ENCODE measurements at regions not wholly inside any gene's neighbourhood (a gene's known extent, or its start where the extent isn't known, plus 50 kb on each side); places are given as distances from the start of the nearest gene placed in this dataset.
"Not testable (repeated sequence)": the region's sequence is repeated elsewhere in the genome, so short reads cannot be mapped to it uniquely, and the experiment has no call there.

DNA sequence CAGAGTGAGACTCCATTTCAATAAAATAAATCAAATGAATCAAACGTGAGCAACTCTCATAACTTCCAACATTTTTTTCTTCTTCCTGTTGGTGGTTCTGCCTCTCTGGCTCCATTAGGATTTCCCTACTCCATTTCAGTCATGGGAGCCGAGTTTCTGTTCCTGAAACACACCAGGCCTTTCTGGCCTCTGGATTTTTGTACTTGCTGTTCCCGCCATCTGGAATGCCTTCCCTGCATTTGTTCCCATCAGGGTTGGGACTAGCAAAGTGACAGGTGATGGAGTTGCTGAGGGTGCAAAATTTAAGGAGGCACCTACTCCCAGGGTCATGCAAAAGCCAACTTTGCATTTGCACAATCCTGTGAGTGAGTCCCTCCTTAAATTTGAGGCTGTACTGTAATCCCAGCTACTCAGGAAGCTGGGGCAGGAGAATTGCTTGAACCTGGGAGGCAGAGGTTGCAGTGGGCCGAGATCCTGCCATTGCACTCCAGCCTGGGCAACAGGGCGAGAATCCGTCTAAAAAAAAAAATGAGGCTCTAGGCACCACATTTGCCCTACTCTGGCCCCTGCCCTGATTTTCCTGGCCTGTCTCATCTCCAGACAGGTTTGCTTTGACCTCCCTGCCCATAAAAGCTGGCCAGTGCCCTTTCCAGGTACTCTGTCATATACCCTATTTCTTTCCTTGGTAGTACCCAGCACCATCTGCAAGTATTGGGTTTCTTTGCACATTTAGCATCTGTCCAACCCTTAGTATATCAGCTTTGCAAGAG is 93.4 kb upstream of the METTL9 start:
- H3K9me3 ChIP-seq (ENCODE audit: control insufficient read depth in 2 of 3, low read length in 3 of 3); H3K27me3 Mint-ChIP-seq; H3K9me3 Mint-ChIP-seq; CTCF ChIA-PET; H3K4me3 ChIP-seq (ENCODE audit: low read length); ATAC-seq; H3K36me3 ChIP-seq (ENCODE audit: control insufficient read depth in 2 of 3, insufficient read depth in 3 of 3, low read length in 3 of 3); H3K27me3 ChIP-seq (ENCODE audit: control insufficient read depth in 2 of 2, insufficient read depth in 2 of 2, low read length in 2 of 2): not testable (repeated sequence)
- peak in 2 of 9 donors; percentile 4 to 20 for DNase-seq
- peaks cover 38 to 63% (median 52%) of the 10 kb centered on the region in 7 donors for H3K4me1 Mint-ChIP-seq
- peak overlapping the region; percentile 29 to 98 (median 88) for H3K4me3 Mint-ChIP-seq
- intact Hi-C loops (cut with micrococcal nuclease): loop anchor here (10.0 kb wide), 4 partner anchors 49 to 1981 kb away; partner anchors contain the start of genes CCP110 (in 1 of the 2), GDE1 (in 1 of the 2), POLR3E (in 1 of the 2) and UQCRC2 (in 1 of the 2)
- peaks cover 0 to 17% (median 0%) of the 10 kb centered on the region in 5 donors for H3K36me3 Mint-ChIP-seq
- H3K27ac ChIP-seq (ENCODE audit: low read depth, low read length): peak overlapping the region; percentile 45
- peak overlapping the region; percentile 57 to 97 (median 95) for H3K27ac Mint-ChIP-seq
- POLR2A ChIA-PET: interaction anchor here (0.7 kb wide), 1 partner anchor 1987 kb away, joined by 5 read pairs; no protein-coding TSS in a partner anchor
- peaks cover 9 to 13% of the 10 kb centered on the region in 2 donors for H3K4me1 ChIP-seq (ENCODE audit: control insufficient read depth in 2 of 2, insufficient read depth in 2 of 2, low read length in 2 of 2)

DNA sequence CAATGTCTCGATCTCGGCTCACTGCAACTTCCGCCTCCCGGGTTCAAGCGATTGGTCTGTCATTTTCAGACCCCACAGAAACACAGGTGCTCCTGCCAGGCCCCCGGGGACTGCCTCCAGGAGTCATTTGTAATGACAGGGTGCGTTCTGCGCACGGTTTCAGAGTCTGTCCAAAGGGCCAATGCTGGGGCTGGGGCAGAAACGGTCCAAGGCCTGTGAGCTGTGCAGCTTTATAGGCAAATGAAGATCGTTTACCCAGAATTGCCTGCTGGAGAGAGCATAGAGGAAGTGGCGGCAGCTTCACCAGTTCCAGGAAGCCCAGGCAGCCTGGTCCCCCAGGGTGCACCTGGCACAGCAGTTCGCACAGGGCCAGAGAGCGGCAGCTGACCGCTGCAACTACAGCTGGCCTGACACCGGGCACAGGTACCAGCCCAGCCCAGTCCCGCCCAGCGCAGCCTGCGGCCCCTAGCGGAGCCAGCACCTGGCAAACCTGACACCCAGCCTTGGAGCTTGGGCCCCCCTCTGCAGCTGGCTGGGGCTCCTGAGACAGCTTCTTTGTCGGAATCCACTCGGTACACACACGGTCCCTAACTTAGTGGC is 92.4 kb upstream of the METTL9 start:
- H3K27me3 ChIP-seq (ENCODE audit: control insufficient read depth in 2 of 2, insufficient read depth in 2 of 2, low read length in 2 of 2); H3K36me3 ChIP-seq (ENCODE audit: control insufficient read depth in 2 of 3, insufficient read depth in 3 of 3, low read length in 3 of 3); H3K27me3 Mint-ChIP-seq; H3K9me3 Mint-ChIP-seq; H3K9me3 ChIP-seq (ENCODE audit: control insufficient read depth in 2 of 3, low read length in 3 of 3); CTCF ChIA-PET: not testable (repeated sequence)
- H3K27ac ChIP-seq (ENCODE audit: low read depth, low read length): peak overlapping the region; percentile 80
- Mint-ChIP-seq H3K4me1 (peaks cover 47 to 70% (median 61%) of the 10 kb centered on the region in 7 donors), H3K36me3 (peaks cover 0 to 17% (median 0%) of the 10 kb centered on the region in 5 donors), H3K27ac (peak overlapping the region; percentile 90 to 97 (median 95)), H3K4me3 (peak overlapping the region; percentile 81 to 98 (median 88))
- intact Hi-C loops (cut with micrococcal nuclease): loop anchor here (10.0 kb wide), 4 partner anchors 48 to 1982 kb away; partner anchors contain the start of genes CCP110 (in 1 of the 2), GDE1 (in 1 of the 2), POLR3E (in 1 of the 2) and UQCRC2 (in 1 of the 2)
- H3K4me3 ChIP-seq (ENCODE audit: low read length): peak overlapping the region; percentile 58
- DNase-seq (peak; percentile 35 to 73 (median 63)), ATAC-seq (peak; percentile 44)
- peaks cover 9 to 13% of the 10 kb centered on the region in 2 donors for H3K4me1 ChIP-seq (ENCODE audit: control insufficient read depth in 2 of 2, insufficient read depth in 2 of 2, low read length in 2 of 2)
- POLR2A ChIA-PET: interaction anchor here (0.7 to 1.0 kb wide), 2 partner anchors 13 to 1986 kb away, joined by 5 to 7 read pairs; no protein-coding TSS in a partner anchor

DNA sequence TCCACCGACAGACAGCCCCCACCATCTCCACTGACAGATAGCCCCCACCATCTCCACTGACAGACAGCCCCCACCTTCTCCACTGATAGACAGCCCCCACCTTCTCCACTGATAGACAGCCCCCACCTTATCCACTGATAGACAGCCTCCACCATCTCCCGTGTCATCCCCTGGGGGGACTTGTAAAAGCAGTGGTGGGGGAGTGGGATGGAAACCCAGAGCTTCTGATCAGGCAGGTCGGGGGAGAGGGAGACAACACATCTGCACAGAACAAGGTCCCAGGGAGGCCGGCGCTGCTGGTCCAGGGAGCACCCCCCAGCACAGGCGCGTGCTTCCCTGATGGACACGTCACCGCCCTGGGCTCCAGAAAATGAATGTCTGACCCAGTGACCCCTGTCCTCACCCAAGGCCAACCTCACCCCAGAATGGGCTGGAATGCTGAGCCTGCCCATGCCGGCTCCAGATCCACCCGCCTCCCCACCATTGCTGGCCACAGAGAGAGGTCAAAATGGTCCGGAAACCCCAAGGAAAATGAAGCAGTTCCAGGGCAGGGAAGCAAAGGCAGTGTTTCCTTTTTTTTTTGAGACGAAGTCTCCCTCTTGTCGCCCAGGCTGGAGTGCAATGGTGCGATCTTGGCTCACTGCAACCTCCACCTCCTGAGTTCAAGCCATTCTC is 91.6 kb upstream of the METTL9 start:
- Mint-ChIP-seq H3K4me3 (peak overlapping the region; percentile 66 to 98 (median 88)), H3K36me3 (peaks cover 0 to 17% (median 0%) of the 10 kb centered on the region in 5 donors), H3K4me1 (peaks cover 48 to 76% (median 66%) of the 10 kb centered on the region in 7 donors), H3K27ac (peak overlapping the region; percentile 92 to 97 (median 95))
- H3K9me3 Mint-ChIP-seq; H3K27me3 Mint-ChIP-seq; H3K27me3 ChIP-seq (ENCODE audit: control insufficient read depth in 2 of 2, insufficient read depth in 2 of 2, low read length in 2 of 2); H3K36me3 ChIP-seq (ENCODE audit: control insufficient read depth in 2 of 3, insufficient read depth in 3 of 3, low read length in 3 of 3); H3K9me3 ChIP-seq (ENCODE audit: control insufficient read depth in 2 of 3, low read length in 3 of 3); CTCF ChIA-PET; ATAC-seq: not testable (repeated sequence)
- Histone ChIP-seq H3K27ac (ENCODE audit: low read depth, low read length) (peak overlapping the region; percentile 80), H3K4me3 (ENCODE audit: low read length) (peak overlapping the region; percentile 58), H3K4me1 (ENCODE audit: control insufficient read depth in 2 of 2, insufficient read depth in 2 of 2, low read length in 2 of 2) (peaks cover 9 to 13% of the 10 kb centered on the region in 2 donors)
- intact Hi-C loops (cut with micrococcal nuclease): loop anchor here (10.0 kb wide), 4 partner anchors 47 to 1983 kb away; partner anchors contain the start of genes CCP110 (in 1 of the 2), GDE1 (in 1 of the 2), POLR3E (in 1 of the 2) and UQCRC2 (in 1 of the 2)
- DNase-seq: peak in 3 of 9 donors; percentile 7 to 24 (median 21)
- POLR2A ChIA-PET: interaction anchor here (1.0 kb wide), 1 partner anchor 12 kb away, joined by 7 read pairs; no protein-coding TSS in a partner anchor

- H3K27me3 Mint-ChIP-seq; H3K27me3 ChIP-seq (ENCODE audit: control insufficient read depth in 2 of 2, insufficient read depth in 2 of 2, low read length in 2 of 2); H3K9me3 Mint-ChIP-seq; H3K4me3 ChIP-seq (ENCODE audit: low read length); H3K9me3 ChIP-seq (ENCODE audit: control insufficient read depth in 2 of 3, low read length in 3 of 3); POLR2A ChIA-PET; H3K36me3 ChIP-seq (ENCODE audit: control insufficient read depth in 2 of 3, insufficient read depth in 3 of 3, low read length in 3 of 3); CTCF ChIA-PET; ATAC-seq: not testable (repeated sequence)
- DNase-seq: peak in 2 of 9 donors; percentile 6 to 35
- Mint-ChIP-seq H3K4me1 (peaks cover 53 to 72% (median 64%) of the 10 kb centered on the region in 7 donors), H3K36me3 (peaks cover 0 to 13% (median 0%) of the 10 kb centered on the region in 5 donors), H3K27ac (peak overlapping the region; percentile 92 to 97 (median 95)), H3K4me3 (peak overlapping the region; percentile 33 to 98 (median 86))
- intact Hi-C loops (cut with micrococcal nuclease): loop anchor here (10.0 kb wide), 4 partner anchors 46 to 1984 kb away; partner anchors contain the start of genes CCP110 (in 1 of the 2), GDE1 (in 1 of the 2), POLR3E (in 1 of the 2) and UQCRC2 (in 1 of the 2)
- Histone ChIP-seq H3K4me1 (ENCODE audit: control insufficient read depth in 2 of 2, insufficient read depth in 2 of 2, low read length in 2 of 2) (peaks cover 13 to 14% of the 10 kb centered on the region in 2 donors), H3K27ac (ENCODE audit: low read depth, low read length) (peak overlapping the region; percentile 80)
These were observed 90.5 kb upstream of the METTL9 start for GRCh38 chr16:21508661-21509436.

DNA sequence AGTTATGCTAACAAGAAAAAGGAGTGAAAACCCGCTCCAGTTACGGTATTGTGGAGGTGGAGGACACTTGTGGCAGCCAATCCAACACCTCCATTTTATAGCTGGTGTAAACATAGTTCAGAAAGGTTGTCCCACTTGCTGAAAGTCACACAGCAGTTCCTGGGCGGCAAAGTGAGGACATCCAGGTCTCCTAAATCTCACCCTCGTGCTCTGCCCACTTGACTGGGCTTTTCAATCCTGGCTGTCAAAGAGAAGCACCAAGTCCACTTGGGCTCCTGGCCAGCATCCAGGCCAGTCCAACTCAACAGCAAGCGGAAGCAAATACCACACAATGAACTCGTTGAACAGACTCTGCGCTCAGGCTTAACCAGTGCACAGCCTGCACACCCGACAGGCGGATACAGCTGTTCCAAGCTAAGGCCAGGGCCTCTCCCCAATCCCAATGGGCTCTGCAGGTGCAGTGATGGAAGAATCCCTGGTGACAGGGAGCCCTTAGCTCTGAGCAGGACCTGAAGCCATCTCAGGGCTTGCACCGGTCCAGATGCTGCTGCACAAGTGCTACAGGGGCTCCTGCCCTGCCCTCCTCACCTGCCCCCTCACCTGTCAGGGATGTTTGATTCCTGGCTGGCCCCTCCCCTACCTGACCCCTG is 89.8 kb upstream of the METTL9 start:
- POLR2A ChIA-PET; H3K36me3 ChIP-seq (ENCODE audit: control insufficient read depth in 2 of 3, insufficient read depth in 3 of 3, low read length in 3 of 3); ATAC-seq; H3K9me3 Mint-ChIP-seq; H3K27me3 Mint-ChIP-seq; H3K9me3 ChIP-seq (ENCODE audit: control insufficient read depth in 2 of 3, low read length in 3 of 3); H3K4me3 ChIP-seq (ENCODE audit: low read length); CTCF ChIA-PET; H3K27me3 ChIP-seq (ENCODE audit: control insufficient read depth in 2 of 2, insufficient read depth in 2 of 2, low read length in 2 of 2): not testable (repeated sequence)
- Mint-ChIP-seq H3K27ac (peak overlapping the region; percentile 81 to 97 (median 95)), H3K4me1 (peaks cover 57 to 79% (median 69%) of the 10 kb centered on the region in 7 donors), H3K36me3 (peaks cover 0 to 12% (median 0%) of the 10 kb centered on the region in 5 donors), H3K4me3 (peak overlapping the region in 5 of 10 donors; percentile 29 to 98 (median 89))
- intact Hi-C loops (cut with micrococcal nuclease): loop anchor here (10.0 kb wide), 4 partner anchors 45 to 1985 kb away; partner anchors contain the start of genes CCP110 (in 1 of the 2), GDE1 (in 1 of the 2), POLR3E (in 1 of the 2) and UQCRC2 (in 1 of the 2)
- H3K27ac ChIP-seq (ENCODE audit: low read depth, low read length): peak overlapping the region; percentile 29
- peak in 2 of 9 donors; percentile 10 to 28 for DNase-seq
- peaks cover 13 to 14% of the 10 kb centered on the region in 2 donors for H3K4me1 ChIP-seq (ENCODE audit: control insufficient read depth in 2 of 2, insufficient read depth in 2 of 2, low read length in 2 of 2)
